Osteocyte (in vitro differentiated cells): ENCODE measurements at regions not wholly inside any gene's neighbourhood (a gene's known extent, or its start where the extent isn't known, plus 50 kb on each side); places are given as distances from the start of the nearest gene placed in this dataset.

Experiments used
- DNase-seq: peaks from one replicate; pipeline ENCODE4 v3.0.0; 2021; ENCODE audit warnings: mixed read lengths; ENCODE audit not compliant: unreplicated experiment; ENCODE audit errors: extremely low spot score
- H3K27ac Mint-ChIP-seq: one replicate; pipeline ENCODE4 v1.8.0; 2021; ENCODE audit warnings: mild to moderate bottlenecking, mixed read lengths; ENCODE audit not compliant: unreplicated experiment
- H3K27me3 Mint-ChIP-seq: one replicate; pipeline ENCODE4 v1.8.0; 2021; ENCODE audit warnings: mixed read lengths; ENCODE audit not compliant: unreplicated experiment
- H3K36me3 Mint-ChIP-seq: one replicate; pipeline ENCODE4 v1.8.0; 2021; ENCODE audit warnings: mixed read lengths; ENCODE audit not compliant: unreplicated experiment
- H3K4me1 Mint-ChIP-seq: one replicate; pipeline ENCODE4 v1.8.0; 2021; ENCODE audit warnings: mixed read lengths; ENCODE audit not compliant: unreplicated experiment
- H3K4me3 Mint-ChIP-seq: one replicate; pipeline ENCODE4 v1.8.0; 2021; ENCODE audit warnings: mild to moderate bottlenecking, moderate library complexity, mixed read lengths; ENCODE audit not compliant: unreplicated experiment
- H3K9me3 Mint-ChIP-seq: one replicate; pipeline ENCODE4 v1.8.0; 2021; ENCODE audit warnings: mixed read lengths; ENCODE audit not compliant: unreplicated experiment
- CTCF ChIP-seq: fragments of 200-600 bp; sonication (generic); IDR thresholded peaks from 2 replicates; pipeline ENCODE4 v1.5.0; 2021; ENCODE audit warnings: antibody characterized with exemption, mild to moderate bottlenecking, moderate library complexity

- Mint-ChIP-seq H3K9me3 (no peaks in the 10 kb centered on the region), H3K27ac (no peak overlapping the region), H3K4me3 (no peak overlapping the region), H3K27me3 (no peaks in the 10 kb centered on the region), H3K4me1 (no peaks in the 10 kb centered on the region), H3K36me3 (no peaks in the 10 kb centered on the region)
- no peak for TF ChIP-seq CTCF
- DNase-seq: no peak
Measured at GRCh38 chr14:21993070-21993469, 319.5 kb upstream of the OR4E1 start.

GRCh38 chr14:21991130-21991529 lies 317.5 kb upstream of the OR4E1 start:
- H3K9me3 Mint-ChIP-seq: no peaks in the 10 kb centered on the region
- no peaks in the 10 kb centered on the region for H3K4me1 Mint-ChIP-seq
- no peaks in the 10 kb centered on the region for H3K36me3 Mint-ChIP-seq
- H3K27ac Mint-ChIP-seq: no peak overlapping the region
- no peak for DNase-seq
- peaks cover 4% of the 10 kb centered on the region for H3K27me3 Mint-ChIP-seq
- H3K4me3 Mint-ChIP-seq: no peak overlapping the region
- no peak for TF ChIP-seq CTCF

DNA sequence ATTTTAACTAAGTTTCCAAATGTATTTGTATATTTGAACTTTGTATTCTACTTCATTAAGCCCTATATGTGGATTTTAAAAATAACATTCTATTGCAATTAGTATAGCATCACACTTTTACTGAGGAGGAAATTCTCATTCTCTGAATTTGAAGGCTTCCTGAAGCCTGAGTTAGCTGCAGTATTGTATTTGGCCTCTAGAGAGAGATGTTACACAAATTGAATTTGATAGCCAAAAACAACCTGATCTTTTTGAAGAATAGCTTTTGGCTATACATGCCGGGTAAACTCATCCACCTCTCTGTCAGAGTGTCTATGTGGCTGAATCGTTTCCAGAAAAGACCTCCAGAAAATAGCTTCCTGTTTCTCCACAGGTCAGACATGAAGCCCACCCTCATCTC lies 316.5 kb upstream of the OR4E1 start:
- no peaks in the 10 kb centered on the region for H3K36me3 Mint-ChIP-seq
- H3K27ac Mint-ChIP-seq: no peak overlapping the region
- peak; percentile 40 for TF ChIP-seq CTCF
- H3K9me3 Mint-ChIP-seq: no peaks in the 10 kb centered on the region
- no peaks in the 10 kb centered on the region for H3K4me1 Mint-ChIP-seq
- no peak overlapping the region for H3K4me3 Mint-ChIP-seq
- no peak for DNase-seq
- peaks cover 4% of the 10 kb centered on the region for H3K27me3 Mint-ChIP-seq

- Mint-ChIP-seq H3K27me3 (peaks cover 4% of the 10 kb centered on the region), H3K4me3 (no peak overlapping the region), H3K36me3 (no peaks in the 10 kb centered on the region), H3K9me3 (no peaks in the 10 kb centered on the region), H3K4me1 (no peaks in the 10 kb centered on the region), H3K27ac (no peak overlapping the region)
- TF ChIP-seq CTCF: no peak
- DNase-seq: no peak
Measured at GRCh38 chr14:21989090-21989489, 315.5 kb upstream of the OR4E1 start.

- TF ChIP-seq CTCF: no peak
- Mint-ChIP-seq H3K27me3 (peaks cover 4% of the 10 kb centered on the region), H3K27ac (no peak overlapping the region), H3K4me3 (no peak overlapping the region), H3K9me3 (no peaks in the 10 kb centered on the region), H3K36me3 (no peaks in the 10 kb centered on the region), H3K4me1 (no peaks in the 10 kb centered on the region)
- DNase-seq: no peak
Measured at GRCh38 chr14:21988413-21988812, 314.8 kb upstream of the OR4E1 start.
